K562 (cell line): ENCODE measurements at regions not wholly inside any gene's neighbourhood (a gene's known extent, or its start where the extent isn't known, plus 50 kb on each side); places are given as distances from the start of the nearest gene placed in this dataset.

Experiments
- AFF1 ChIP-seq, 2 experiments: fragments of 450-650 bp; IDR thresholded peaks; 2 replicates each; pipeline ENCODE4 v1.6.1; 2018; ENCODE audit warnings: mild to moderate bottlenecking in 2 of 2, low read depth in 1 of 2; ENCODE audit not compliant: partially characterized antibody in 2 of 2
- ARID4B ChIP-seq: sonication (generic); formaldehyde crosslinking; IDR thresholded peaks from 2 replicates; pipeline ENCODE4 v1.8.0; 2022; ENCODE audit warnings: mild to moderate bottlenecking, missing genetic modification reagents
- CCNT2 ChIP-seq: IDR thresholded peaks from 2 replicates; pipeline ENCODE4 v1.6.1; 2011; ENCODE audit warnings: borderline replicate concordance, low read depth, mild to moderate bottlenecking, moderate library complexity, mixed read lengths, low read length; ENCODE audit not compliant: insufficient read length; ENCODE audit errors: extremely low read depth
- EGR1 ChIP-seq: fragments of 450-650 bp; conservative IDR thresholded peaks from 2 replicates; pipeline ENCODE4 v1.6.1; 2017; ENCODE audit warnings: mild to moderate bottlenecking
- EP400 ChIP-seq: fragments of 450-650 bp; IDR thresholded peaks from 2 replicates; pipeline ENCODE4 v1.6.1; 2017; ENCODE audit warnings: antibody characterized with exemption, mild to moderate bottlenecking, moderate library complexity
- ZNF232 ChIP-seq: sonication (generic); formaldehyde crosslinking; IDR thresholded peaks from 2 replicates; pipeline ENCODE4 v1.8.0; 2022; ENCODE audit warnings: mild to moderate bottlenecking, missing genetic modification reagents
- ZNF274 ChIP-seq: IDR thresholded peaks from 2 replicates; pipeline ENCODE4 v1.6.1; 2011; ENCODE audit warnings: low read depth, mild to moderate bottlenecking, low read length, moderate library complexity, borderline replicate concordance
- ZNF57 ChIP-seq: fragments of 450-650 bp; formaldehyde crosslinking; IDR thresholded peaks from 2 replicates; pipeline ENCODE4 v1.4.0; 2020; ENCODE audit warnings: mild to moderate bottlenecking, moderate library complexity

GRCh38 chr11:69409812-69410645, 71.4 kb upstream of the LINC01488 start (continued):
- peak; percentile 36; the same call in 1 of the 2 replicates for TF ChIP-seq ARID4B (CRISPR knock-in tag)
- TF ChIP-seq EP400, result peak; percentile 50; the same call in 1 of the 2 replicates
- no peak for TF ChIP-seq ZNF232 (CRISPR knock-in tag)
- peak in 1 of 2 experiments; percentile 52 for TF ChIP-seq AFF1 (IDR thresholded peaks at IDR 0.05; ENCODE audit: low read depth in 1 of 2, partially characterized antibody in 2 of 2)
- TF ChIP-seq EGR1, result 0 out of 2 replicates have a peak, but pooled peaks have one; percentile 58
- TF ChIP-seq ZNF57 (CRISPR knock-in tag), result no peak
- TF ChIP-seq ZNF274, result no peak
- peak; percentile 55 for TF ChIP-seq CCNT2
